Activated CD8-positive, alpha-beta T cell treated with anti-CD3 and anti-CD28 coated beads, Interleukin-2, amount 10 ng/mL, durations not matched to agents 7 days and 5 days (primary cell): ENCODE measurements at regions not wholly inside any gene's neighbourhood (a gene's known extent, or its start where the extent isn't known, plus 50 kb on each side); places are given as distances from the start of the nearest gene placed in this dataset.
"Not testable (repeated sequence)": the region's sequence is repeated elsewhere in the genome, so short reads cannot be mapped to it uniquely, and the experiment has no call there.

ENCODE experiments used
- ATAC-seq: fragments of 150-1000 bp; cut with Tn5 transposase; one replicate; pipeline ENCODE4 v1.10.0; 2021; ENCODE audit warnings: moderate library complexity
- CTCF ChIA-PET: fragments of 350-600 bp; sonication (Branson Sonifier 250); formaldehyde crosslinking; loops from one replicate; lab custom pipeline; 2021; ENCODE audit warnings: antibody characterized with exemption; lab: Charles Lee
- POLR2A ChIA-PET: fragments of 350-600 bp; sonication (Branson Sonifier 250); formaldehyde crosslinking; loops from one replicate; lab custom pipeline; 2021; ENCODE audit warnings: antibody characterized with exemption; lab: Charles Lee
- DNase-seq: peaks from one replicate; pipeline ENCODE4 v3.0.0-alpha.2; 2020
- H3K27ac Mint-ChIP-seq: one replicate; pipeline ENCODE4 v1.8.0; 2021; ENCODE audit warnings: mild to moderate bottlenecking, mixed read lengths
- H3K27me3 Mint-ChIP-seq: one replicate; pipeline ENCODE4 v1.8.0; 2021; ENCODE audit warnings: low read depth, mixed read lengths
- H3K36me3 Mint-ChIP-seq: one replicate; pipeline ENCODE4 v1.8.0; 2021; ENCODE audit warnings: low read depth, mixed read lengths
- H3K4me1 Mint-ChIP-seq: one replicate; pipeline ENCODE4 v1.8.0; 2021; ENCODE audit warnings: low read depth, mixed read lengths
- H3K4me3 Mint-ChIP-seq: one replicate; pipeline ENCODE4 v1.8.0; 2021; ENCODE audit warnings: mild to moderate bottlenecking, mixed read lengths
- H3K9me3 Mint-ChIP-seq: one replicate; pipeline ENCODE4 v1.8.0; 2022; ENCODE audit warnings: mixed read lengths; ENCODE audit not compliant: insufficient read depth

DNA sequence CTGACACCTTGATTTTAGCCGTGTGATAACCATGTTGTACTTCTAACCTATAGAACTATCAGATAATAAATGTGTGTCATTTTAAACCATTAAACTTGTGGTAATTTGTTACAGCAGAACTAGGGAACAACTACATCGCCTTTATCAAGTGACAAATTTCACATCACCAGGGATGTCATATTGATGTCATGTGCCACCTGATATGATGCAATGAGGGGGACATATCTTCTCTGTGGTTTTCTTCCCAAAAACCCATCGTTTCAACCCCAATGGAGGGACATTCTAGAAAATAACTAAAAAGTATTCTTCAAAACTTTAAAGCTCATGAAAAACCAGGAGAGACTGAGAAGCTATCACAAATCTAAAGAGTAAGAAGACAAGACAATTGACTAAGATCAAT, 212.2 kb downstream of the ETV1 start:
- Mint-ChIP-seq H3K4me3 (no peak overlapping the region), H3K4me1 (no peaks in the 10 kb centered on the region), H3K27ac (no peak overlapping the region), H3K36me3 (no peaks in the 10 kb centered on the region), H3K27me3 (no peaks in the 10 kb centered on the region), H3K9me3 (no peaks in the 10 kb centered on the region)
- ATAC-seq = no peak
- CTCF ChIA-PET = no interaction called here
- DNase-seq = no peak
- POLR2A ChIA-PET = no interaction called here

DNA sequence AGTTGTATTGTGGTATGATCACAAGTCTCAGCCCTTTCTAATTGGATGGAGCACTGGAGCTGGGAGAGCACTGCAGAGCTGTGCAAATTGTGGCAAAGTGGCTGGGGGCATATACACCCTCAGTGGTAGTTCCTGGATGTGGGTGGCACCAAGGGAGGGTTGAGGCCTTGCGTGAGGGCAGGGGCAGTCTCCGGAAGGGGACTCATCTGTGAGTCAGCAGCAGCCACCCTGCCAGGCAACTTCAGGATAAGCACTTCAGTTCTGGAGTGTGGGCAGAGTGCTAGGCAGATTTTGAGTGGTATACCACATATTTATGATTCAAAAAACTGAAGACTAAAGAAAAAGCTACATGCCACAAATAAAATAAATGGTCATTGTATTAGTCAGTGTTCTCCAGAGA, 210.5 kb downstream of the ETV1 start:
- no peak for DNase-seq
- CTCF ChIA-PET = no interaction called here
- Mint-ChIP-seq H3K4me3 (no peak overlapping the region), H3K4me1 (no peaks in the 10 kb centered on the region), H3K27me3 (no peaks in the 10 kb centered on the region), H3K9me3 (no peaks in the 10 kb centered on the region), H3K27ac (no peak overlapping the region), H3K36me3 (no peaks in the 10 kb centered on the region)
- no peak for ATAC-seq
- POLR2A ChIA-PET = no interaction called here

DNA sequence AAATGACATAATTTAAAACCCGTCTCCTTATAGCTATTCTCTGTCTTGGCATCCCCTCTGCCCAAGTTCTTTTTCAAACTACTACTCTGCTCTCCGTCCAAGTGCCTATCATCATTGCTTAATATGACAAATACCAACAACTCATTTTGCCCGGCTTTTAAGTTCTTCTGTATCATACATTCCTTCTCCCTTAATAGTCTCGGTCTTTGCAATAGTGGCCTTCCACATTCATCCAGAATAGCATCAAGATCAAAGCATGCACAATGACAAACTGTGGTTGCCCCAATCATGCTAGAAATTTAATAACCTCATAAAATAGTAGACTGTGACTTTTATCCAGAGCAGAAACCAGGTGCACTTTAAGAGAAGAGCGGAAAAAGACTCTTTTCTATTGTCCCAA, 198.9 kb downstream of the ETV1 start:
- no peak overlapping the region for H3K27ac Mint-ChIP-seq
- POLR2A ChIA-PET = no interaction called here
- no peak for ATAC-seq
- H3K36me3 Mint-ChIP-seq = no peaks in the 10 kb centered on the region
- no peaks in the 10 kb centered on the region for H3K4me1 Mint-ChIP-seq
- CTCF ChIA-PET = no interaction called here
- H3K9me3 Mint-ChIP-seq = no peaks in the 10 kb centered on the region
- no peak overlapping the region for H3K4me3 Mint-ChIP-seq
- H3K27me3 Mint-ChIP-seq = no peaks in the 10 kb centered on the region
- no peak for DNase-seq

DNA sequence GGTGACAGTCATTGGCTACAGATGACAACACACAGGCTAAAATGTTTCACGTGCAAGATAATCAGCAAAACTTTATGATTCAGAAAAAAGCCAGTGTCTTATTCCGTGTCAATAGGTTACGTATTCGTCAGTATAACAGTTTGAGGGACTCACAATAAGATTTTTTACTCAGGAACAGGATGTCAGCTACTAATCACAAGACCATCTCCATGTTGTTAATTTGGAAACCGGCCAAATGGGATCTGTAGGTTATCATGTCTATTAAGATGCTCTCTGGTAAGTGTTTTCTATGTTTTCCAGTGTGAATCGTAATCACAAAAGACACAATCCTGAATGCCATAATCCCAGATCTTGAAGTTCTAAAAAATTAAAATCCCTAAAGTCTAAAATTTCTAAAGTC, 197.3 kb downstream of the ETV1 start:
- CTCF ChIA-PET = no interaction called here
- Mint-ChIP-seq H3K27ac (no peak overlapping the region), H3K27me3 (no peaks in the 10 kb centered on the region), H3K4me1 (no peaks in the 10 kb centered on the region), H3K9me3 (no peaks in the 10 kb centered on the region), H3K4me3 (no peak overlapping the region), H3K36me3 (no peaks in the 10 kb centered on the region)
- DNase-seq = no peak
- POLR2A ChIA-PET = no interaction called here
- ATAC-seq = no peak

DNA sequence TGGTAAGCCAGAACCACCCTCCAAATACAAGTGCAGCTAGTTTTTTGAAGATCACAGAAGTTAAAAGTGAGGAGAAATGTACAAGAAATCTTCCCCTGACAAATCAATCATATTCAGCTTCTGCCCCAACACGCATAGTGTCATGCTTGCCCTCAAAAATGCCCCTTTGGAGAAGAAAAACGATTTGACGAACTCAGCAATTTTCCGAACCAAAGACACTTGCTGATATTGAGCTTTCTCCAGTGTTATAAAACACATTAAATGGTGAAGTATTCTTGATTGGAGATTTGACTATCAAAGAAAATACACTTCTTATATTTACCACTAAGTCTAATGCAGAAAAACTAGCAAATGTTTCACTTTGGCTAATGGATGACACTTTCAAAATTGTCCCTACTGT, 195.5 kb downstream of the ETV1 start:
- Mint-ChIP-seq H3K9me3 (no peaks in the 10 kb centered on the region), H3K4me1 (no peaks in the 10 kb centered on the region), H3K27me3 (no peaks in the 10 kb centered on the region), H3K27ac (no peak overlapping the region), H3K4me3 (no peak overlapping the region), H3K36me3 (no peaks in the 10 kb centered on the region)
- no peak for ATAC-seq
- DNase-seq = no peak
- ChIA-PET POLR2A (no interaction called here), CTCF (no interaction called here)

DNA sequence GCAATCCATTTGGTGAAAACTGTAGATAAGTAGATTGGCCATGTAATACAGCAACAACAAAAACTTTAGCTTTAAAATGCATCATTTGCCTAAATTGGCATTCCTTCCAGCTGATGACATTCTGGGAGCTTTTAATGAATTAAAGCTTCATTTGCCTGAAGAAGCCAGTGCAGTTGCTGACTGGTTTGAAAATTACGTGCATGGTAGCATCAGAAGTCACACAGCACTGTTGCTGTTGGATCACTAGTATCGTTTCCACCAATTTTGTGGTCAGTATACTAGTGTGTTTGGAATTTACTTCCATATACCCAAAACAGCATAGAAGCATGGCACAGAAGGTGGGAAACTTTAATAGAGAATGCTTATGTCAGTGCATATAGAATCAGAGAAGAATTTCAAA, 194.9 kb downstream of the ETV1 start:
- CTCF ChIA-PET = no interaction called here
- H3K27me3 Mint-ChIP-seq = no peaks in the 10 kb centered on the region
- H3K27ac Mint-ChIP-seq = no peak overlapping the region
- no peaks in the 10 kb centered on the region for H3K36me3 Mint-ChIP-seq
- H3K9me3 Mint-ChIP-seq = no peaks in the 10 kb centered on the region
- no peak overlapping the region for H3K4me3 Mint-ChIP-seq
- DNase-seq (no peak), ATAC-seq (no peak)
- POLR2A ChIA-PET = no interaction called here
- no peaks in the 10 kb centered on the region for H3K4me1 Mint-ChIP-seq

DNA sequence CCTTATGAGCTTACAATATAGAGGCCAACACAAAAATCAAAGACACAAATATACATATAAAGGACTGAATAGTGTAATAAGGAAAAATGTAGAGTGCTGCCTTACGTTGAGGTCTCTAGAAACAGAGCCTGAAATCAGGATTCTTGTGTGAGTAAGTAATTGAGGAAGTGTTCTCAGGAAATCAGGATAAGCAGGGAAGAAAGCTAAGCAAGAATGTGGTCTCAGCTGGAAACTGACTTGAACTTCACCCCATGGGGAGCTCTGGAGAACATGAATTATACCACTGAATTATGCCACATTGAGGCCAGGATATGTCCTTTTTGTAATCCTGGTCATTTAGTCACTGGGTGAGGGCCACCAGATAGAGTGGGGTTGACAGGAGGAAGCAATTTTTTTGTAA, 191.9 kb downstream of the ETV1 start:
- ATAC-seq (no peak), DNase-seq (no peak)
- Mint-ChIP-seq H3K4me1 (no peaks in the 10 kb centered on the region), H3K27ac (no peak overlapping the region), H3K36me3 (no peaks in the 10 kb centered on the region), H3K9me3 (no peaks in the 10 kb centered on the region), H3K27me3 (no peaks in the 10 kb centered on the region), H3K4me3 (no peak overlapping the region)
- POLR2A ChIA-PET = no interaction called here
- CTCF ChIA-PET = no interaction called here

DNA sequence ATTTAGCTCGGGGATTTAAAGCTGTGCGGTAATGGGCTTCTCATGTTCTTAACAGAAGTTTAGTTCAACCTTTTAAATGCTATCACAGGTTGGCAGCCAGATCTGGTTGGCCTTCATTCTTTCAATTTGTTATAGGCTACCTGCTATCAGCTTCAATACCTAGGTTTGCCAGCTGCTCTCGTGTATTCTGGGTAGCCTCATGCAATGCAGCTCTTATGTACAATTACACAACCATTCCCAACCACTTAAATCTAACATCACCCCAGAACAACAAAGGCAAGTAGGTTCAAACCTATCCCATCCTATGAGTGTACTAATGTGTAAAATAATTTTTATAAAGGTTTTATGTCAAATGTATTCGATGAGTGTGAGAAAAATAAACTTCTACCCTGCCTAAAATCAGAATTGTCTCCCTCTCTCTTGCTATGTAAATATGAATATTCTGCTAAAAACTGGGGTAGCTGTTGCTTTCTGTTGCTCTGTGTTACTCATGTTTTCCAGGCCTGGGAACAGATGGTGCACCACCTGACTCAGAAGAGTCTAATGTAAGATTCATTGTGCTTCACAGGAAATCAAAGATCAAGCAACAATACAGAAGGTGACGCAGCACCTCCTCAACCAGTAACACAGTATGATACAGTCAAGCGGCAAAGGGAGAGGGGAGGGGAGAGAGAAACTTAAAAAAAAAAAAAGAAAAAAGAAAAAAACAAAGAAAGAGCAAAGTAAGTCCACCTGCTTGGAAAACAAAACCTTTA, 188.6 kb downstream of the ETV1 start:
- no peak overlapping the region for H3K27ac Mint-ChIP-seq
- CTCF ChIA-PET = no interaction called here
- no peak overlapping the region for H3K4me3 Mint-ChIP-seq

DNA sequence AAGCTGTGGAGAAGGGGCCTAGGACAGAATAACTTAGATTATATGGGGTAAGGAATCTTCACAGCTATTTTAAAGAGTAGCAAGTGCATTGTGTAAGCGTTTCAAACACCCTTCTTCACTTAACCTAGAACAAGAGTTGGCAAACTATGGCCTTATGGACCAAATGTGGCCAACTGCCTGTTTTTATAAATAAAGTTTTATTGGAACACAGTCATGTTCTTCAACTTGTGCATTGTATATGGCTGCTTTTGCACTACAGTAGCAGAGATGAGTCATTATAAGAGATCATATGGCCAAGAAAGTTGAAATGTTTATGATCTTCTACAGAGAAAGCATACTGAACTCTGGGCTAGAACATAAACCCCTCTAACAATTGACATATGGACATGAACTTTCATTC, 187.8 kb downstream of the ETV1 start:
- POLR2A ChIA-PET = no interaction called here
- H3K27me3 Mint-ChIP-seq = no peaks in the 10 kb centered on the region

More for the DNA sequence above, 188.6 kb downstream of the ETV1 start:
- no peaks in the 10 kb centered on the region for H3K27me3 Mint-ChIP-seq
- H3K9me3 Mint-ChIP-seq = no peaks in the 10 kb centered on the region
- POLR2A ChIA-PET = no interaction called here
- H3K4me1 Mint-ChIP-seq = no peaks in the 10 kb centered on the region
- no peak for ATAC-seq
- no peaks in the 10 kb centered on the region for H3K36me3 Mint-ChIP-seq
- no peak for DNase-seq

DNA sequence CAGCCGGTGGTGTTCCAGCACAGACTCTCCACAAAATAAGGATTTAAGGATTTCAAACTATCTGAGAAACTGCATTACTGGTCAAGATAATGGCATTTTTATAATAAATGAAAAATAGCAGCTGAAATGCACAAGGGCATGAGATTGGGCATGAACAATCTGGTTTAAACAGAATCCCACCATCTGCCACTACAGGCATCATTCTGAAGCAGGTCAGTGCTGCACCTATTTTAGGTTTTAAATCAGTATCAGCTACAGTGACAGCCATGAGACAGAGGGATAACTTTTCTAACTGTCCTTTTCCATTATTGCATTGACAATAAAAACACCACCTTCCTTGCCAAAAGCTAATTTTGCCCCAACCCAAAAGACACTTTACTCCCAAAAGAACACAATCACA, 186.8 kb downstream of the ETV1 start:
- Mint-ChIP-seq H3K4me3 (no peak overlapping the region), H3K27me3 (no peaks in the 10 kb centered on the region), H3K36me3 (no peaks in the 10 kb centered on the region), H3K4me1 (no peaks in the 10 kb centered on the region), H3K9me3 (no peaks in the 10 kb centered on the region), H3K27ac (no peak overlapping the region)
- no peak for DNase-seq
- CTCF ChIA-PET = no interaction called here
- ATAC-seq = no peak
- POLR2A ChIA-PET = no interaction called here

More for the DNA sequence above, 187.8 kb downstream of the ETV1 start:
- no peak overlapping the region for H3K27ac Mint-ChIP-seq
- no peaks in the 10 kb centered on the region for H3K4me1 Mint-ChIP-seq
- H3K4me3 Mint-ChIP-seq = no peak overlapping the region
- DNase-seq = no peak
- H3K9me3 Mint-ChIP-seq = no peaks in the 10 kb centered on the region
- CTCF ChIA-PET = no interaction called here
- no peaks in the 10 kb centered on the region for H3K36me3 Mint-ChIP-seq
- no peak for ATAC-seq

DNA sequence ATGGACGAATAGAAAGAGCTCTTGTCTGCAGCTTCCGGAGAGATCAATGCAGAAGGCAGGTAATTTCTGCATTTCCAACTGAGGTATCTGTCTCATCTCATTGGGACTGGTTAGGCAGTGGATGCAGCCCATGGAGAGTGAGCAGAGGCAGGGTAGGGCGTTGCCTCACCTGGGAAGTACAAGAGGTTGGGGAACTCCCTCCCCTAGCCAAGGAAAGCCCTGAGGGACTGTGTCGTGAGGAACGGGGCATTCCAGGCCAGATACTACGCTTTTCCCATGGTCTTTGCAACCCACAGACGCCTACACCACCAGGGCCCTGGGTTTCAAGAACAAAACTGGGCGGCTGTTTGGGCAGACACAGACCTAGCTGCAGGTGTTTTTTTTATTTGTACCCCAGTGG, 186.3 kb downstream of the ETV1 start:
- Mint-ChIP-seq H3K4me3 (no peak overlapping the region), H3K27ac (no peak overlapping the region), H3K27me3 (no peaks in the 10 kb centered on the region), H3K9me3 (no peaks in the 10 kb centered on the region), H3K36me3 (no peaks in the 10 kb centered on the region), H3K4me1 (no peaks in the 10 kb centered on the region)
- ATAC-seq (no peak), DNase-seq (no peak)
- ChIA-PET POLR2A (no interaction called here), CTCF (no interaction called here)

DNA sequence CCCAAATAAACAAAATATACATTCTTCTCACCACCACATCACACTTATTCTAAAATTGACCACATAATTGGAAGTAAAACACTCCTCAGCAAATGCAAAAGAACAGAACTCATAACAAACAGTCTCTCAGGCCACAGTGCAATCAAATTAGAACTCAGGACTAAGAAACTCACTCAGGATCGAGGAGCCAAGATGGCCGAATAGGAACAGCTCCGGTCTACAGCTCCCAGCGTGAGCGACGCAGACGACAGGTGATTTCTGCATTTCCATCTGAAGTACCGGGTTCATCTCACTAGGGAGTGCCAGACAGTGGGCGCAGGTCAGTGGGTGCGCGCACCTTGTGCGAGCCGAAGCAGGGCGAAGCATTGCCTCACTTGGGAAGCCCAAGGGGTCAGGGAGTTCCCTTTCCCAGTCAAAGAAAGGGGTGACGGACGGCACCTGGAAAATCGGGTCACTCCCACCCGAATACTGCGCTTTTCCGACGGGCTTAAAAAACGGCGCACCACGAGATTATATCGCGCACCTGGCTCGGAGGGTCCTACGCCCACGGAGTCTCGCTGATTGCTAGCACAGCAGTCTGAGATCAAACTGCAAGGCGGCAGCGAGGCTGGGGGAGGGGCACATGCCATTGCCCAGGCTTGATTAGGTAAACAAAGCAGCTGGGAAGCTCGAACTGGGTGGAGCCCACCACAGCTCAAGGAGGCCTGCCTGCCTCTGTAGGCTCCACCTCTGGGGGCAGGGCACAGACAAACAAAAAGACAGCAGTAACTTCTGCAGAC, 183.2 kb downstream of the ETV1 start:
- POLR2A ChIA-PET, H3K9me3 Mint-ChIP-seq: not testable (repeated sequence)

More for the DNA sequence above, 183.2 kb downstream of the ETV1 start:
- CTCF ChIA-PET, ATAC-seq, H3K4me1 Mint-ChIP-seq, DNase-seq, H3K4me3 Mint-ChIP-seq, H3K27me3 Mint-ChIP-seq, H3K27ac Mint-ChIP-seq, H3K36me3 Mint-ChIP-seq: not testable (repeated sequence)
